HG02588 (cell line): ENCODE measurements at regions not wholly inside any gene's neighbourhood (a gene's known extent, or its start where the extent isn't known, plus 50 kb on each side); places are given as distances from the start of the nearest gene placed in this dataset.
"Not testable (repeated sequence)": the region's sequence is repeated elsewhere in the genome, so short reads cannot be mapped to it uniquely, and the experiment has no call there.

ENCODE experiments used
- ATAC-seq: cut with Tn5 transposase; IDR thresholded peaks from one replicate; pipeline ENCODE4 v1.9.1; 2021; ENCODE audit warnings: mild to moderate bottlenecking, moderate library complexity; ENCODE audit not compliant: unreplicated experiment

DNA sequence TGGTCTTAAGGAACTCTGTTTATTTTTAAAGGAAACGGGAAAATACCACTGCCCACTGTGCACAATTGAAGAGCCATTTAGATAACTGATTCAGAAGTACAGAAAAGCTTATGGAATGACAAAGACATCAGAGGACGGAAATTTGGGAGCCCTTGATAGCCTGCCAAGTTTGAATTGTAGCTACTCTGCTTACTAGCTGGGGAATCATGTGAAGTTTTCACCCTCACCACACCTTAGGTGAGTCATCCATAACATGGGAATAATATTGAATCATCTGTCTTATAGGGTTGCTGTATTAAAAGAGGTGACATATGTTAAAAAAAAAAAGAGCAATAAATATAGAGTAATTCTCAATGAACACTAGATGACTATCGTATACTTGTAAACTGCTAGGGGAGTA is 1104.2 kb downstream of the GATA3 start:
- ATAC-seq = no peak

DNA sequence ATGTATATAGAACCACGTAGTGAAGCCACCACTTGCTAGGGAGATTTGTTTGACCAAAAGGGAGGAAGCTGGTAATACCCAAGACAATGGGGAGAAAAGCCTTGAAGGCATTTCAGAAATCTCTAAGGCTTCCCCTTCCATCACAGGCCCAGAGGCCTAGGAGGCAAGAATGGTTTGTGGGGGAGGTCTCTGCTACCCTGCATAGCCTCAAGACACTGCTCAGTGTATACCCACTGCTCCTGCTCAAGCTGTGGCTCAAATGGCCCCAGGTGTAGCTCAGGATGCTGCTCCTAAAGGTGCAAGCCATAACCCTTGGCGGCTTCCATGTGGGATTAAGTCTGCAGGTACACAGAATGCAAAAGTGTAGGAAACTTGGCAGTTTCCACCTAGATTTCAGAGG is 1105.8 kb downstream of the GATA3 start:
- ATAC-seq = no peak

DNA sequence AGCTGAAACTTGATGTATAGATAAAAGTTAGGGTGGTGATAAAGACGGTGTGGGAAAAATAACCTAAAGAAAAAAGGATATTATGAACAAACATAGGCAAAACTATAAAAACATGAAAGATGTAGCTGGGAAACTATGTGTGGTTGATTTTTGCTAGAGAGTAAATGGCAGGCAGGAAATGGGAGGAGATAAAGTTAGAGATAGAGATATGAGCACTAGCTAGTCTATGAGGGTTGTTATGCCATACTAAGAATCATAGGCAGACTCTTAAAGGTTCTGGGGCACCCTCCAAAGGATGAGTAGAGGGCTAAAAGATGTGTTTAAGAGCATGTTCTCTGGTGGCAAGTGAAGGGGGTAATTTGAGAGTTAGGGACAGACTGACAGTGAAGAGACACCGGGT is 1109.2 kb downstream of the GATA3 start:
- ATAC-seq = no peak

DNA sequence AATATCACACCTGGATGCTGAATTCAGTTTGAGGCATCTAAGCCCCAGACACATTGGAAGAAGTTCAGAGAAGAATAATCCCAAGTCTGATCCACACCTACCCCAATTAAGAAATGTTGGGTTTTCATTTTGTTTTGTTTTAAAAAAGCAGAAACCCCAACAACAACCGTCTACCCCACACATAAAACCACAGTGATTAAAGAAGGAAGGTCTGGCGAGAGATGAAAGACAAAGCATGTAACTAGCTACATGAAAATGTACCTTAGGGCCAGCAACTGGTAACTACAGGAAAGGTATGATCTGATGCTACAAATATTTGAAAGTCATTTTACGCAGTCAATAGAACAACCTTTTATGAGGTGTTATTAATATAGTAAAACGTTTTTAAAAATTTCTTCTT is 1112.3 kb downstream of the GATA3 start:
- no peak for ATAC-seq

DNA sequence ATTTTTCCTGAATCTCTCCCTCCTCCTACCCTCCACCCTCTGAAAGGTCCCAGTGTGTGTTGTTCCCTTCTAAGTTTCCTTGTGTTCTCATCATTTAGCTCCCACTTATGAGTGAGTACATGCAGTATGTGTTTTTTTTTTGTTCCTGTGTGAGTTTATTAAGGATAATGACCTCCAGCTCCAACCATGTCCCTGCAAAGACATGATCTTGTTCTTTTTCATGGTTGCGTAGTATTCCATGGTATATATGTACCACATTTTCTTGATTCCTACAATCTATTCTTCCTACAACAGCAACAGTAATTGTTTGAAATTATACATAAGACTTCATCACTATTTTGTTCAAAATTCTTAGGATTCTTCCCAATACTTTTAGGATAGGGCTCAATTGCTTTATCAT is 1117.8 kb downstream of the GATA3 start:
- no peak for ATAC-seq

DNA sequence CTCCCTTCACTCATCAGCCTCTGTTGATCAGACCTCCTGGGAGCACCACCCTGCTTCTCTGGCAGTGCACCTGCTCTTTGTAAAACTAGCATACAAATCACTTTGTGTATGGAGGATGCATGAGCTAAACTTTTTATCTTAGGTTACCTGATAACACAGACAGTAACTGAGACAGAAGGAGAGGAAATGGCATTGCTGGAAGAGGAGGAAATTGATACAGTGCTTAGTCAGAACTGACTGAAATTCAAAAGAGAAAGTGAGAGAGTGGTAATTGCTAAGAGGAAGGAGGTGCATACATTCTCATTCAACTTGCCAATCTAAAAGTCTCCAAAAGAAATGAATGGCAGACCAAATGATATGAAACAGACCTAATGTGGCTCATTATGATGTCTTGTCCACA is 1120.7 kb downstream of the GATA3 start:
- ATAC-seq = no peak

DNA sequence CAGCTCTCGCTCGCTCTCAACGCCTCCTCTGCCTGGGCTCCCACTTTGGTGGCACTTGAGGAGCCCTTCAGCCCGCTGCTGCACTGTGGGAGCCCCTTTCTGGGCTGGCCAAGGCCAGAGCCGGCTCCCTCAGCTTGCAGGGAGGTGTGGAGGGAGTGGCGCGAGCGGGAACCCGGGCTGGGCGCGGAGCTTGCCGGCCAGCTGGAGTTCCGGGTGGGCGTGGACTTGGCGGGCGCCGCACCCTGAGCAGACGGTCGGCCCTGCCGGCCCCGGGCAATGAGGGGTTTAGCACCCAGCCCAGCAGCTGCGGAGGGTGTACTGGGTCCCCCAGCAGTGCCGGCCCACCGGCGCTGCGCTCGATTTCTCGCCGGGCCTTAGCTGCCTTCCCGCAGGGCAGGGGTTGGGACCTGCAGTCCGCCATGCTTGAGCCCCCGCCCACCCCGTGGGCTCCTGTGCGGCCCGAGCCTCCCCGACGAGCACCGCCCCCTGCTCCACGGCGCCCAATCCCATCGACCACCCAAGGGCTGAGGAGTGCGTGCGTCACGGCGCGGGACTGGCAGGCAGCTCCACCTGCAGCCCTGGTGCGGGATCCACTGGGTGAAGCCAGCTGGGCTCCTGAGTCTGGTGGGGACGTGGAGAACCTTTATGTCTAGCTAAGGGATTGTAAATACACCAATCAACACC is 1128.9 kb downstream of the GATA3 start:
- ATAC-seq = not testable (repeated sequence)

DNA sequence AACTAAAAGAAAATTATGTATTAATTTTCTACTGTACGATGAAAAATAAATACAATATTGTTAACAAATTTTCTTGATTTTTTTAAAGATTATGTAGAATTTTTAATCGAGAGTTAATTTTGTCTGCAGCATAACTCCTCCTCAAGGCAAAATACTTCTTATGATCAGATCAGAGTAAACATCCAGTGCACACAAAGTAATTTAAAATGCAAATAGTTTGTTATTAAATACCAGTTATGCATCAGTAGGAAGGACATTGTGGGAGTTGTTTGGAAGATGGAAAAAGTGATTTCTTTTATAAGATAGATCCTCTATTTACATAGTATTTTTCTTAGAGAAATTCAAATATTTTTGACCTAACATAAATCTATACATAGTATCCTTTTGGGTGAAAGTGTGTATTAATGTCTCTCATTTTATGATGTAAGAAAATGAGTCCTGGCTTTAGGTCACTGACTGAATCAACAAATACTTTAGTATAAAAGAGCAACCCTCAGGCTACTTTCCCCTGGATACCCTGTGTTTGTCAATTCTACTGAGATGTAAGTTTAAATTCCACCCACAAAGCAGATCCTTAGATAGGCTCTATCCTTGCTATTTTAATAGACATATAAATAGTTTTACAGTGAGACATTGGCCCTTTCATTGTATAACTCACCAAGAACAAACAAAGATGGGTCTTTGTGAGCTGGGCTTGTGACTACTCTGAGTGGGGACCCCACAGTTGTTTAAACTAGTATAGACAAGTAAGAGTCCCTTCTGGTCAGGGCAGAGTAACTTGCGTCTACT is 1133.7 kb downstream of the GATA3 start:
- ATAC-seq = no peak

DNA sequence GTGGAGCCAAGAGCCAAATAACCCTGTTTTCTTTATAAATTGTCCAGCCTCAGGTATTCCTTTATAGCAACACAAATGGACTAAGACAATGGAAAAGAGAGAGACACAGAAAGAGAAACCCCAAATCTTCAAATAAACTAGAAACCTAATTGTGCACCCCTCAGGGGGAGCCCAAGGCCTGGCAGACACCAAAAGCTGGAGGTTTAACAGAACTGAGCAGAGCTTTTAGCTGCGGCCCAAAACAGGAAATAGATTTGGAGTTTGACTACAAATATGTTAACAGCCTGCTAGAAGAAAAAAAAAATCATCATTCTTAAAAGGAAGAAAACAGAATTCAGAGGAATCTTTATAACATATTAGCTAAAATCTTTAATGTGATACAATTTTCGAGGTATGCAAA is 1135.0 kb downstream of the GATA3 start:
- ATAC-seq = no peak

DNA sequence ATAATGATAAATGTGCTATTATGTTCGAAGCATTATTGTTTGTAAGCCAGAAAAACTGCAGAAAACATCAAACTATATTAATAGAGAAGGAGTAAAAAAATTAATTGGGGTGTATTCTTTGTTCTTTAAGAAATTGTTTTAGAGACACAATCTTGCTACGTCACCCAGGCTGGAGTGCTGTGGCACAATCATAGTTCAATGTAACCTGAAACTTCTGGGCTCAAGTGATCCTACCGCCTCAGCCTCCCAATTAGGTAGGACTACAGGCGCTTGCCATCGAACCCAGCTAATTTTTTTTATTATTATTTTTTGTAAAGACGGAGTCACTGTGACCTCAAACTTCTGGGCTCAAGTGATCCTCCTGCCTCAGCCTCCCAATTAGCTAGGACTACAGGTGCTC is 1138.6 kb downstream of the GATA3 start:
- ATAC-seq = no peak

DNA sequence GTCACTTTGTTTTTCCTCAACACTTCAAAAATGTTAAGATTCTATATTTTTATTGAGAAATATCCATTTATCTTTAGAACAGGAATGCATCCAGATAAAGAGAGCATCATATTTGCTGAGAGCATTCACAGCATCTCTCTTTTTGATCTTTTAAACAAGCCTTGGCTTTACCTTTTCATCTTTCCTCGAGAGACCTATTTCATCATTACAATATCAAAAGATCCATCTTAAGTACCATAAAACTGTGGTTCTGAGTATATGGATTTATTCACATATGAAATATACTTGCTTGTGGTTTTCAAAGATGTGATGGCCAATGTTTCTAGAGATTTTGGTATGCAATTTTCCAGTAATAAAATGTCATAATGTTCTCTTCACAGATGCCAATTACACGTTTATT is 1140.9 kb downstream of the GATA3 start:
- no peak for ATAC-seq

DNA sequence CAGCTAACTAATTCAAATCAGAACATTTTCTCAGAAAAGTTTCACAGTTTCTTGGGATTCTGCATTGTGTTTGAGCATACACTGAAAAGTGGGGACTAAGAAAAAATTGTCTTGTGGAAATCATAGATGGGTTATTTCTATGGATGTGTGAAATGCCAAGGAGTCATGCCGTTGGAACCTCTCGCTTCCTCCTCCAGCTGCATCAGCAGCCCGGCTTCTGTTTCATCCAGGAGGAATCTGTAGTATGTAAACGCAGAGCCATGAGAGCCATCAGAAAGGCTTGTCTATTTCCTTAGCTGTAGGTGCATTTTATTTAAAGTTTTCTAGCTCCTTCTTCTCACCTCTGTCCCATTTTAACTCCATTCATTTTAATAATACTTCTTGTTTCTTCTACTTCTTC is 1144.1 kb downstream of the GATA3 start:
- no peak for ATAC-seq

DNA sequence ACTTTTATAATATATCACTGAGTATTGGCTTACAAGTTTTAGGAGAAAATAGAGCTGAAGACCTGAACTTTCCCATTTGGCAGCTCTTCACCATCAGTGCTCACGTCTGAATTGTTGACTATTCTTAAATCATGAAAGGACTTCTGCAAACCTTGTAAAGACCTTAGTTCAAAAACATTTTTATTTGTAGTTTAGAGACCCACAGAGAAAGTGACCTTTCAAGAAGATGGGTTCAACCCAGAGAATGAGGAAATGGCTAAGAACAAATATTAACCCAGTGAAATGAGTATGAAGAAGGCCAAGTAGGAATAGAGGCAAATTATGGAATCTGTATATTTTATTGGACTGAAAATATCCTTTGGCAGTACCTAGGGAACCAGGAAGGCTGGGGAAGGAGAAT is 1151.1 kb downstream of the GATA3 start:
- no peak for ATAC-seq

DNA sequence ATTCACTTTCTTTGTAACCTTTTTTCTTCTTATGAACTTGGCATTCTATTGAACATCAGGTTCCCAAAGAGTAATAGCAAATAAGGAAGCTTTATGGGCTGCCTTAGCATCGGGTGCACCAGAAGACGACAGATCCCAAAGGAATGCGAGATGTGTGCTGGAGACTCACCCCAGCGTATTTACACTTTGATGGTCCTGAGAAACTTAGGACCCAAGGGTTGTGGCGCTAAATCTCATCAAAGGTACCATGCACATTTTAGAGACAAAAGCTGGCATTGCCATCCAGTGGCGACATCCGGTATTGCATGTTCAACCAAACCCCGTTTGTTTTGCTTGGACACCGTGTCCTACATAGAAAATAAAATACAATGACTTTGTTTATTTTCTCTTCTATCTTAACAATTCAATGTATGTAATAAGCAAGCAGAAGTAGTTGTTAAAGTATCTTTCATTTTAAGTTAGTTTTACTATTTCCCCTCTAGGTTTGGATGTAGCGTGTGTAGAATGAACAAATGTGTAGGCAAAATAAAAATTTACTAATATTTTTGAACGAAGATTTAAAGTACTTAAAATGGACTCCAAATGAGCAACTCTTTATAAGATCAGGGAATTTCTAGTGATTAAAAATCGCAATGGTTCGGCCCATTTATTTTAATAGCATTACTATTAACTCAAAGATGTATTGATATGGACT is 1154.8 kb downstream of the GATA3 start:
- peak; percentile 57 for ATAC-seq

DNA sequence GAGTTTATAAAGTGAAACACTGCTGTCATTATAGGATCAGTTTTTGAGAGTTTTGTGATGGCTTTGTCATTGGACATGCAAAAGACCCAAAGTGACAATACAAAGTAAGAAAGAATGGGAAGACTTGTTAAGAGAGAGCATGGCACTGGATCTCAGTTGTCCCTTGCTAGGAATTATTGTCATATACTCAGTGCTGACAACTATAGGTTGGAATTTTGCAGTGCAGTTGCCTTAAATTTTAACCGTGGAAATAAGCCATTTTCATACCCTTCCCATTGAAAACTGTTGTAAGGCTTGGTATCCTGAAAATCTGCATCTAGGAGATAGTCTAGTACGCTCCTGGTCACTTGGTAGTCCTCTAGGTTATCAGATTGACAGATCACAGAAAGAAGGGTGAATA is 1156.7 kb downstream of the GATA3 start:
- no peak for ATAC-seq

DNA sequence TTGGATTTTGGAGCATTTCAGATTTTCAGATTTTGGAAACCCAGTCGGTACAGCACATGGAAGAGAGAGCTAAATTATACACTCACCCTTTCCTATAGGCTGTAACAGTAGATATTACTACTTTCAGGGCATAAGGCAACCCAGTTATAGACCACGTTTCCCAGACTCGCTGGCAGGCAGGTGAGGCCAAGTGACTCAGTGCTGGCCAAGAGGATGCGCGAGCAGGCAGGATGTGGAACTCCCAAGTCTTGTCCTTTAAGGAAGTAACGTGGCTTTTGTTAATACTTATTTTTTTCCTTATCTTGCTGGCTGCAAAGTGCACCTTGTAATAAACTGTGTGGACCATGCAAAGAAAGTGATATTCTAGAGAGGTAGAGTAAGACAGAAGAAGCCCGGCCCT is 1160.1 kb downstream of the GATA3 start:
- ATAC-seq = no peak

DNA sequence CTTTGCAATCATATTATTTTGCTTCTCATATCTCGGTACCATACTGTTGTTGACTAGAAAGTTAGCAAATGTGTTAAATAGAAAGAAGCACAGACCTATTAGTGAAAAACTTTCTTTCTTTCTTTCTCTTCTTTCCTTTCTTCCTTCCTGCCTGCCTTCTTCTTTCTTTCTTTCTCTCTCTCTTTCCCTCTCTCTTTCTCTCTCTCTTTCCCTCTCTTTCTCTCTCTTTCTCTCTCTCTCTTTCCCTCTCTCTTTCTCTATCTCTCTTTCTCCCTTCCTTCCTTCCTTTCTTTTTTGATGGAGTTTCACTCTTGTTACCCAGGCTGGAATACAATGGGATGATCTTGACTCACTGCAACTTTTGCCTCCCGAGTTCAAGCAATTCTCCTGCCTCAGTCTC is 1160.6 kb downstream of the GATA3 start:
- no peak for ATAC-seq

DNA sequence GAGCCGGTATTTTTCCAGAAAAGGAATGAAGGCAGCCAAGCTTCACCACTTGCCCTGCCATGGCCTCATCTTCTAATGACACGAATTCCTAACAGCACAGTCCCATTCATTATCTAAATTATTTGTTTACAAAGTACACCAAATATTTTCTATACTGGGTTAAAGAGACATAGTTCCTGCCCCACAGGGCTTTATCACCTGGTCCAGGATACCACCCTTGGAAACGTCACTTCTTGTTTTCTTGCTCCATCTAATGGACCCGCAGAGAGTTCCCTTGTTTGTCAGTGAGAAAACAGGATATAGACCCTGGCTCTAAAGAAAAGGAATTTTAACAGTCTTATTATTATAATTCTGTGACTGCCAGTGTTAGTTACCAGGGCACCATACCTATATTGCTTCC is 1165.4 kb downstream of the GATA3 start:
- no peak for ATAC-seq

DNA sequence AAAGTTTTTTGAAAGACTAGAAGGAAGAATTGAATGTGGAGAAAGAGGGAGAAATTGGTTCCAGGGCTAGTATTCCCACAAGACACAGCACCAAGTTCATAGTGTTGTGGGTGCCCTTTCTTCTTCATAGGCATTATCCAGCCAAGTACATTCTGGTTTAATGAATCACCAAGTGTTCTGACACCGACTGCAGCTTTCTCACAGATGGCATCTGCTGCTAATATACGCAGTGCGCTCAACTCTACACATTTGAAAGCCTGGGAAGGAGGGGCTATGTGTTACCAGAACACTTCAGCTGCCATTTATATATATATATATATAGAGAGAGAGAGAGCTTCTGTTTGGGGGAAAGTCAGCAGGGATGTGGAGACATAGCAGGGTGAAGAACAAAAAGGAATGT is 1168.4 kb downstream of the GATA3 start:
- ATAC-seq = no peak

DNA sequence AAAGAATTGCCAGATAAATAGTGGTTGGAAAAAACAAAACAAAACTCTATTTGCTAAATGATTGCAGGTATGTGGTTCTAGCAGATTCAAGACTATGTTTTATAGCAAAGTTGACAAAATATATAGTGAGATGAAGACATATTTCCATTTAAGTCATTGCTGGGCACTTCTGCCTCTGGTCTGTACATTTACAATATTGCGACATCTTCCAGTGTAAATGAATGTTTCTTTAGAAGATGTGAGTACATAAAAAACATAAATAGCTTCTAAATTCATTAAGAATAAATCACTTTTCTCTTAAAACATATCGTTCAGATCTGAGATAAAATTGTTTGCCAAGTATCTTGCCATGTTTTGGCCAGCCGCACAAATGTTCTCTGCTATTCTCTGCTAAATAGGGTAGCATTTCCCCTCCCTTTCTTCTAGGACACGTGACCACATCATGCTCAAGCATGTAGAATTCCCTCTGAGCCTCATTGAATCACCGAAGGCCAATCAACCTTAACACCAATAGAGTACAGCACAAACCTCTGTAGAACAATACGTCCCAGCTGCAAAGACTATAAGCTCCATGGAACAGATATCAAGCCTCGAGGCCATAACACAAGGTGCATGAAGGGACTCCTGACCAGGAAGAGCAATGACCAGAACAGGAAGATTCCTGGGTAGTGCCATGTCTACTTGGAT is 1173.3 kb downstream of the GATA3 start:
- no peak for ATAC-seq

DNA sequence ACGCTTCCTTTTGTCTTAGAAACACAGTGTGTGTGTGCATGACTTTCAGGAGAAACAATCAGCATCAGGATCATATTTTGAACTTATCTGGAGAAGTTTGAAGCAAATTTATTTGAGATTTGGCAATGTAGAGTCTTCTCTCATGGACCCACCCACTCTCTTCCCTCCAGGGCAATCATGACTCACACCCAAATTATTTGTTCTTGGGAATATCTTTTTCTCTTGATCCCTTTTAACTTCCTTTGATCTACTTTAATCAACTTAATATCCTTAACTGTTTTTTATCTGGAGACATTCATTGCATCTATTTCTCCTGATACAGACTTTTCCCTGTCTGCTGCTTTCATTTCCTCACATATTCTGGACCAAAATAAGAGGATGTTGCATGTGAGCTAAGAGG is 1174.3 kb downstream of the GATA3 start:
- no peak for ATAC-seq
